Hematopoietic multipotent progenitor cell treated with erythropoietin and hydrocortisone succinate and interleukin-3 and kit ligand, for 6 days (in vitro differentiated cells): ENCODE measurements at regions not wholly inside any gene's neighbourhood (a gene's known extent, or its start where the extent isn't known, plus 50 kb on each side); places are given as distances from the start of the nearest gene placed in this dataset.

Source experiments
- DNase-seq: peaks from one replicate; pipeline ENCODE4 v3.0.0-alpha.2; 2015

DNA sequence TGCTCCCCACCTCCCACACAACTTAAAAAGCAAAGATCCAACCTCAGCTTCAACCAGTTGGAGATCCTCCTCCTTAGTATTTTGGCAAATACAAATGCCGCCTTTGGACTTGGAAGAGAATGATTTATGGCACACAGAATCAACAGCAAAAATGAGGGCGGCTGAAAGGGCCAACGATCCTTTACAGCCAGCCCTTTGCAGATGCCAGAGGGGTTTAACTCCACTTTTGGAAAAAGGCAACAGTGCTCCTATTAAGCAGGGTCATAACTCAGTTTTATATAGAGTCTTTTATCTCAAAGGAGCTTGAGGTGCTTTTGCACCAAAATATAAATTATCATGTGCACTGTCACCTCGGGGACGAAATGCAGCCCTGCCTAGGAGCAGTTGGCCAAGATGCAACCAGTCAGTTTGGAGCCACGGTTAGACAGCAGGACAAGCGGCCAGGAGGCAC is 56.7 kb upstream of the JCAD start:
- DNase-seq = no peak

DNA sequence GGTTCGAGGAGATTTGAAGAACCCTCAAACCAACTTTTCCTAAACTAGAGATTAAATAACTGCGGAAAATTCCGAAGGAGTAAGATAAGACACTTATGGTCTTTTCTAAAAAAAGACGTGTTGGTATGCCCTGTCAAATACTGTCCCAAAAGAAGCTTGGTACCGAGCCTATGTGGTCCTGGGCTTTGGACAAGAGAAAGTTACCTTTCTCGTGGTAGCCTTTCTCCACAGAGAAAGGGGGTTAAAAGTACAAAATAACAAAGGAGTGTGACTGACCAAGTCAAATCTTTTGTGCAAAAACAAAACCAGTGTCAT is 56.2 kb upstream of the JCAD start:
- no peak for DNase-seq

DNA sequence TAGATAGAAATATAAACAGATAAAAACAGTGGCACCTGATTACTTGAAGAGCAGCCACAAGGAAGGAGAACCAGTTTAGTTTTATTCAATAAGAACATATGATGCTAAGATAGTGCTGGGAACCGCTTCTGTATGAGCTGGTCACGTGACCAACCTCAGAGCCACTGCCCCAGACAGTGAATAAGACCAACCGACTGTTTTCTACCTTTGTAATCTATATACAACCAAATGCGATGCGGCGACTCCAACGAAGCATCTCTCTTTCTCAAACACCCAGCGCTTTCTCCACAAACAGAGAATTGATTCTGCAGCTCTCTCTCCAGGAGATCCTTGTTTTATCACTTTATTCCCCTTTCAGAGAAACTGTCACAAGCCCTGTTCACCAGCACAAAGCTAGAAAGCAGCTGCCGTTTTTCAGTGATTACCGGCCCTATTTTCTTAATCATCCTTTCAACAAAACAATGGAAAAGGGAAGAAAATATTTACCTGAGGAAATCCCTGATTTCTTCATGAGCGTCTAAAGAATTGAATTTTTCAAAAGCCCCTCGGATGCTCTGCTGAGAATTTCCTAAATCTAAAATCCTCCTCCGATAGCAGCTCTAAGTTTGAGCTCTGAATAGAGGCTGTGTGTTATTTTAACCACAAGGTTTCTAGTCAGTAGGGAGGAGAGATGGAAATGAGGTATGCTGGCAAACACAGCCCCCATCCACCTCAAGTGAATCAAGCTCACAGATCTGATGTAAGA is 55.7 kb upstream of the JCAD start:
- peak; percentile 39 for DNase-seq

DNA sequence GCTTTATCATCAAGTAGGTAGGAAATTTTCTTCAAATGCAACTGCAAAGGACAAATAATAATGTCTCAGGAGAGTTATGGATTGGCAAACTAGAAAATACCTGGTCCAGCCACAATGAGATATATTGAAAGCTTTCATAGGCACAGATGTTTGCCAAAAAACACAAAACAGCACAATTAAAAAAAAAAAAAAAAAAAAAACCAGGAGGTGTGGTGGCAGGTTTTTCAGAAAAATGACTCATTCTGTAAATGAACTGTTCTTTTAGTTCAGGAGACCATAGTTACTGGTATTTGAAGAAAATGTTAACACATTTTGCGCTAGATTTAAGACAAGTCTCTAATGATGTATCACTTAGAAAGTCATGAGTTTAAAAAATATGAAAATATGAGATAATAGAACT is 55.0 kb upstream of the JCAD start:
- no peak for DNase-seq

DNA sequence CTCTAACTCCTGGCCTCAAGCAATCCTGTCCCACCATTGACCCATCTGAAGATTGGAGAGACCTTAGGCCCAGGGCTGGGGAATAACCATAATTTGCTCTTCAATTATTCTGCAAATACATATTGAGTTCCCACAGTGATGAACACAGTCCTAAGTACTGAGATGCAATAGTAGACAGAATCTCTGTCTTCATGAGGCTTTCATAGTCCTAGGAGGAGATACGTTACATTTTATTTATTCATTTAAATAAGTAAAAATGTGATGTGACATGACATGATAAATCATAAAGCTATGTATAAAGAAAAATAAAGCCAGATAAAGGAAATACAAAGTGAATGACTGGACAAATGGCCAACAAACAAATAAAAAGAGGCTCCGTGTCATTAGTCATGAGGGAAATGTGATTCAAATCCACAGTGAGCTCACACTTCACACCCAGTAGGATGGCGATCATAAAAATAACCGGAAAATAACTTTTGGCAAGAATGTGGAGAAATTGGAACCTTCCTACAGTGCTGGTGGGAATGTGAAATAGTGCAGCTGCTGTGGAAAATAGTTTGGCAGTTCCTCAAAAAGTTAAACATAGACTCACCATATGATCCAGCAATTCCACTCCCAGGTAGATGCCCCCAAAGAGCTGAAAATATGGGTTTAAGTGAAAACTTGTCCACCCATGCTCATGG is 52.1 kb upstream of the JCAD start:
- no peak for DNase-seq
